SH-SY5Y (cell line): ENCODE measurements at regions not wholly inside any gene's neighbourhood (a gene's known extent, or its start where the extent isn't known, plus 50 kb on each side); places are given as distances from the start of the nearest gene placed in this dataset.

Experiments
- GATA2 ChIP-seq: IDR thresholded peaks from 2 replicates; pipeline ENCODE4 v1.6.1; 2011; ENCODE audit warnings: mild to moderate bottlenecking, low read depth, low read length
- GATA3 ChIP-seq: IDR thresholded peaks from 2 replicates; pipeline ENCODE4 v1.6.1; 2011; ENCODE audit warnings: low read depth, mild to moderate bottlenecking, low read length, moderate library complexity

- TF ChIP-seq GATA2 (no peak), GATA3 (no peak)
These were observed 202.5 kb upstream of the DUSP10 start for GRCh38 chr1:221944247-221944870.
